NCI-H1048 (cell line): ENCODE measurements at regions not wholly inside any gene's neighbourhood (a gene's known extent, or its start where the extent isn't known, plus 50 kb on each side); places are given as distances from the start of the nearest gene placed in this dataset.
"Not testable (repeated sequence)": the region's sequence is repeated elsewhere in the genome, so short reads cannot be mapped to it uniquely, and the experiment has no call there.

Experiments used
- DNase-seq: peaks from one replicate; lab custom pipeline; 2025; lab: John Stamatoyannopoulos, UW

DNA sequence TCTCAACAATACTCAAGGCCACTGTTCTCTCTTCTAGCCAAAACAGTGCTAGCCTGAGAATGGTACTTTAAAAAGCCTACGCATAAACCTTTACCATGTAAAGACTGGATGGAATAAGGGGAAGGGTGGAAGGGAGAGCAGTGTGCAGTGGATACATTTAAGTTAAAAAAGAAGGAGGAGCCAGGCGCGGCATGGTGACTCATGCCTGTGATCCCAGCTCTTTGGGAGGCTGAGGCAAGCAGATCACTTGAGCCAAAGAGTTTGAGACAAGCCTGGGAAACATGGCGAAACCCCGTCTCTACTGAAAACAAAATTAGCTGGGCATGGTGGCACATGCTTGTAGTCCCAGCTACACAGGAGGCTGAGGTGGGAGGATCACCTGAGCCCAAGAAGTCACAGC lies 127.7 kb upstream of the KIF2A start:
- DNase-seq, result no peak

DNA sequence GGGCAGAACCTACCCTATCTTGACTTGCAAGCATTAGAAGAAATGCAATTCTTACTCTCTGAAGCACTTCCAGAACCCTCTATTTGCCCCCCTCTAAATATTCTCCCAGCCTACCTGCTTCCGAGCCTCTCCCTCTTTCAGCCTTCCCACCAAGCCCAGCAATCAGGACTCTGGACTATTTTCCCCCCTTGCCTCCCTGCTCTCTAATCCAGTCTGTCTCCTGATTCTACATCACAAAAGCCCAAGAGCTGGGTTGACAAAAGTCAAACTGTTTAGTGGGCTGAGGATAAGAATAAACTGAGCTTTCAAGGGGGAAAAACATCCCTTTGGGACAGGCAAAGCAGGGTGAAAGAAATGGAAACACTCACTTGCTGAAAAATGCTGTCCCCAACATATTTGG lies 123.2 kb upstream of the KIF2A start:
- DNase-seq, result no peak

GRCh38 chr5:62183727-62184126 lies 122.3 kb upstream of the KIF2A start:
- no peak for DNase-seq

GRCh38 chr5:62184444-62184843 lies 121.6 kb upstream of the KIF2A start:
- no peak for DNase-seq

DNA sequence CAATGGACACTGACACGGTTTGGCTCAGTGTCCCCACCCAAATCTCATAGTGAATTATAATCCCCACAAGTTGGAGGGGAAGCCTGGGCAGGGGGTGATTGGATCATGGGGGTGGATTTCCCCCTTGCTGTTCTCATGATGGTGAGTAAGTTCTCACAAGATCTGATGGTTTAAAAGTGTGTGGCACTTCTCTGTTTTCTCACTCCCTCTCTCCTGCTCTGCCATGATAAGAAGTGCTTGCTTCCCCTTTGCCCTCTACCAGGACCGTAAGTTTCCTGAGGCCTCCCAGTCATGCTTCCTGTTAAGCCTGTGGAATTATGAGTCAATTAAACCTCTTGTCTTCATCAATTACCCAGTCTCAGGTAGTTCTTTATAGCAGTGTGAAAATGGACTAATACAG lies 115.8 kb upstream of the KIF2A start:
- no peak for DNase-seq

DNA sequence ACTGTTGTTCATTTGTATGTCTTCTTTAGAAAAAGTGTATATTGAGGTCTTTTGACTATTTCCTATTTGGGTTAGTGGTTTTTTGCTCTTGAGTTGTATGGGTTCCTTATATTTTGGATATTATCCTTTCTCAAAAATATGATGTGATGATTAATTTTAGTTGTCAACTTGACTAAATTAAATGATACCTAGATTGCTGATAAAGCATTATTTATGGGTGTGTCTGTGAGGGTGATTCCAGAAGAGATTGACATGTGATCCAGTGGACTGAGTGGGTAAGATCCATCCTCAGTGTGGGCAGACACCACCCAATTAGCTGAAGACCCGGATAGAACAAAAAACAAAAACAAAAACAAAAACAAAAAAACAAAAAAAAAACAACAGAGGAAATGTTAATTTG lies 115.1 kb upstream of the KIF2A start:
- DNase-seq, result no peak

GRCh38 chr5:62192958-62193357 lies 113.0 kb upstream of the KIF2A start:
- no peak for DNase-seq

GRCh38 chr5:62196532-62196931 lies 109.5 kb upstream of the KIF2A start:
- not testable (repeated sequence) for DNase-seq

- DNase-seq, result no peak
Observed at GRCh38 chr5:62197697-62198096, 108.3 kb upstream of the KIF2A start.

DNA sequence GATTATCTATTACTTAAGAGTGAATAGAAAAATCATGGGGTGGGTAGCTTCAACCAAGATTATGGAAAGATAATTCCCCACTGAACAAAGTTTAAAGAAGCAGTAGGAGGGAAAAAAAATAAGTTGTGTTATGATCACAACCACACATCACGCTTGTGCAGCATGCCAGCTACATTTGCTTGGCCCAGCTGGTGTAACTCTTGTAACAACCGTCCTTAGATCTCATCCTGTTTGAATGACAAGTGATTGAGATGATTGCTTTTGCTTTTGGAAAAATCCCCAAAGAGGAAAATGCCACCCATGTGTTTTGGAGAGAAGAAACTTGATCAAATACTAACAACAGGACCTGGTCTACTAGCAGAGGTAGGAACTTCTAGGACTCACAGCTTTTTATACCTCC lies 107.6 kb upstream of the KIF2A start:
- no peak for DNase-seq

- DNase-seq, result no peak
Observed at GRCh38 chr5:62199792-62200716, 106.0 kb upstream of the KIF2A start.

DNA sequence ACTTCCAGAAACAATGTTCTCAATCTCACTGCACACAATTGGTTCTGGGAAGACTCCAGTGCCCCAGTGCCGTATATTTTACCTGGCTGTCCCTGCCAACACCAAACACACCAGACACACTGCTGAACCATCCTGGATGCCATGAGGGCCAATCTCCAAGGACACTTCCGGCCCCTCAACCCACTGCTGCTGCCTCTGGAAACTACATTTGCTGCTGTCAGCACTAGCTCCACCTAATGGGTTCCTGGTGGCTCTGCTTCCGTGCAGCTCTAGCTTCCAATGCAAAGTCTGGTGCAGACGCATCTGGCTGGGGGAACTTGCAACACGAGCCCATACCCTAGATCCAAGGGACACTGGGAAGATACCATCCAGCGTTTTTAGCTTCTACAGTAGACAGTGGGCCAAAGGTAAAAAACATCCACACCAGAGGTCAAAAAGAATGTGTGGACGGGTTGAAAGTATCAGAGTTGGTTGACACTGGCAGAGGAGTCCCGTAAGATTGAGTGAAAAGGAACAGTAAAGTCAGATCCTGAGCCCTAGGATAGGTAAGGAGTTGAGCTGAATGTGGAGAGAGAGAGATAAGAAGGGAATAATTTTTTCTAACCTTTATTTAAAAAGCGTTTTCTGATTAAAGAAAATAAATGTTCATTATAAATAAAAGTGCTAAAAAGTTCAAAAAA lies 99.7 kb upstream of the KIF2A start:
- DNase-seq, result no peak

GRCh38 chr5:62208218-62208852 lies 97.7 kb upstream of the KIF2A start:
- no peak for DNase-seq

- DNase-seq, result no peak
Observed at GRCh38 chr5:62211405-62211804, 94.6 kb upstream of the KIF2A start.

DNA sequence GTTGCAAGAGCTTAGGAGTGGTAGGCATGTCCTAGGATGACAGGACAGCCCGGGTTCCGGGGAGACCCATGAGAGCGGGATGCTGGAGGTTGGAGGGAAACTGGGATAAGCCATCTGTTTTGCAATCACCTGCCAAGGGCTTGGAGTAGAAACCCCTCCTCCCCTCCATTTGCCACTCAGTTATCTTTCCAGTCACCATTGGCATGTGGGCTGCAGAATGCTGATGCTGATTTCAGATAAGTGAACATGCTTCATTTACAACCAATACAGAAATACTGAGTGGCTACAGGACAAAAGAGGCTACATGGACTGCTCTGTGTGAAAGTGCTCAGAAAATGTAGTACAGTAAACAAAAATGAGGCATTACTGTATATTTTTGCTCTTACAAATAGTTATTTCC lies 93.4 kb upstream of the KIF2A start:
- no peak for DNase-seq

DNA sequence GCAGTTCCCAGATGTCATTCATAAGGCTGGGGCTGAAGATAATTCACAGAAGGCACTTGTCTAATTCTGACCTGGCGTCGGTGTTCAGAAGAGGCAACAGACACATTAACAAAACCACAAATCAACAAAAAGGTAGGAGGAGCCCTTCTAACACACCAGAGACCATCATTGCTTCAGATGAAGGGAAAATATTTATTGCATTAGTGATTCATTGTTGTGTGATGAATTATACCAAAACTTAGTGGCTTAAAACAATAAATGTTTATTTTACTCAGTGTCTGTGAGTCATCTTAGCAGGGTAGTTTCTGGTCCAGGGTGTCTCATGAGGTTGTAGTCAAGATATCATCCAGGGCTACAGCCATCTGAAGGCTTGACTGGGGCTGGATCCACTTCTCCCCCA lies 91.3 kb upstream of the KIF2A start:
- no peak for DNase-seq

DNA sequence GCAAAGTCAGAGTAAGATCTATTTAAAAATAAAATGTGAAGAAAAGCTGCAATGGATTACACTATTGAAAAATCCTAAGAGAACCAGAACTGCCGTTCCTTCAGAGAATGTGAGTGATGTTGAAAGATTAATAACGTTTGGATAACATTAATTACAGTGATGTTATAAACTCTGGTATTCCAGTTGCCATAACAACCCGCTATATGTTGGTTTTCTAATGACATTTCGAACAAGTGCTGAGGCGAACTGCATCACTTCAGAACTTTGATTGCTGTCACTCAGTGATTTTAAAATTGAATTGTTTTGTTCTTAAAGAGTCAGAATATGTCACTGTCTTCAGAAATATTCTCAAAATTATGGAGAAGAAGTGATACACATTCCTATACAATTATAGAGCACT lies 89.4 kb upstream of the KIF2A start:
- not testable (repeated sequence) for DNase-seq

DNA sequence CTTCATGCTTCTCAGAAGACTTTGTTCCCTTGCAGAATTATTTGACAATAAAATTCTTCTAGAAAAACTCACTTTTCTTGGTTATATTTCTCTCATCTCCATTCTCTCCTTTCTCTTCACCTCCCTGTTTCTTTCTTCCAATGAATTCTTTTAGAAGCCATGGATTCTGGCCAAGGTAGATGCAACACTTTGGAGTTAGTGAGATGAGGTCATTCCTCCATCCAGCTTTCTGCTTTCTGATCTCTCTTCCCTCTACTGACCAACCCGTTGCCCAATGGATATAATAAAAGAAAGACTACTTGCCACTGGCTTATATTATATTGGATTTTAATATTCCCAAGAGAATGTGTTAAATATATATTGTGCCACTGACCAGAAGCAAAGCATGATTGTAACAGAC lies 88.9 kb upstream of the KIF2A start:
- DNase-seq, result not testable (repeated sequence)

DNA sequence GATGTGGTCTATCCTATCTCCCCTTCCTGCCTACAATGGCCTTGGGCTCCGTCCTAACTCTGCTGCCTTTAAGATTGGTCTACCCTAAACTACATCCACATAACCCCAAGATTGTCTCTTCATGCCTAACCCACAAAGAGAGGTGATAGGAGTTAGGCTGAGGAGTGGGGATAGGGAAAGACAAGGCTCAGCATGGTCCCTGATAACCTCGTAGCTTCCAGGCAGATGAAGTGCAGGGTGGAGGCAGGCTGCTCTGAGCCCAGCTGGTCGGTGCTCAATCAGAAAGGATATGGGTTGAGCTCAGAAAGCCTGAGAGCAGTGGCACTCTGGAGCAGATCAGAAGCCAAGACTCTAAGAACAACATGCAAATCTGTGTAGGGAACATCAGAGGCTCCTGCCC lies 87.1 kb upstream of the KIF2A start:
- DNase-seq, result not testable (repeated sequence)

- DNase-seq, result not testable (repeated sequence)
Observed at GRCh38 chr5:62221881-62222280, 84.1 kb upstream of the KIF2A start.

GRCh38 chr5:62222305-62222704 lies 83.7 kb upstream of the KIF2A start:
- DNase-seq, result not testable (repeated sequence)

GRCh38 chr5:62223312-62223670 lies 82.7 kb upstream of the KIF2A start:
- DNase-seq, result not testable (repeated sequence)
